GM03348 (cell line): ENCODE measurements at regions not wholly inside any gene's neighbourhood (a gene's known extent, or its start where the extent isn't known, plus 50 kb on each side); places are given as distances from the start of the nearest gene placed in this dataset.
"Not testable (repeated sequence)": the region's sequence is repeated elsewhere in the genome, so short reads cannot be mapped to it uniquely, and the experiment has no call there.

Source experiments
- DNase-seq: peaks from one replicate; pipeline ENCODE4 v3.0.0; 2012; ENCODE audit warnings: low spot score

GRCh38 chr6:4351520-4352321, 216.3 kb upstream of the ECI2 start:
- DNase-seq, result peak; percentile 90

- no peak for DNase-seq
Observed at GRCh38 chr6:4350567-4351519, 215.5 kb upstream of the ECI2 start.

- no peak for DNase-seq
Observed at GRCh38 chr6:4349931-4350330, 214.6 kb upstream of the ECI2 start.

- no peak for DNase-seq
Observed at GRCh38 chr6:4349323-4349722, 213.9 kb upstream of the ECI2 start.

GRCh38 chr6:4348462-4349112, 213.2 kb upstream of the ECI2 start:
- DNase-seq, result no peak

GRCh38 chr6:4347877-4348276, 212.5 kb upstream of the ECI2 start:
- no peak for DNase-seq

- peak; percentile 39 for DNase-seq
Observed at GRCh38 chr6:4346659-4347333, 211.4 kb upstream of the ECI2 start.

- no peak for DNase-seq
Observed at GRCh38 chr6:4345543-4345942, 210.2 kb upstream of the ECI2 start.

GRCh38 chr6:4344317-4344899, 209.0 kb upstream of the ECI2 start:
- no peak for DNase-seq

GRCh38 chr6:4342407-4343137, 207.2 kb upstream of the ECI2 start:
- no peak for DNase-seq

GRCh38 chr6:4341078-4341797, 205.9 kb upstream of the ECI2 start:
- DNase-seq, result no peak

- DNase-seq, result no peak
Observed at GRCh38 chr6:4340544-4340943, 205.2 kb upstream of the ECI2 start.

- no peak for DNase-seq
Observed at GRCh38 chr6:4338884-4339283, 203.5 kb upstream of the ECI2 start.

- DNase-seq, result no peak
Observed at GRCh38 chr6:4336778-4337442, 201.5 kb upstream of the ECI2 start.

- no peak for DNase-seq
Observed at GRCh38 chr6:4336084-4336483, 200.7 kb upstream of the ECI2 start.

- not testable (repeated sequence) for DNase-seq
Observed at GRCh38 chr6:4334158-4334740, 198.9 kb upstream of the ECI2 start.

- no peak for DNase-seq
Observed at GRCh38 chr6:4327841-4328240, 192.5 kb upstream of the ECI2 start.

GRCh38 chr6:4324746-4325145, 189.4 kb upstream of the ECI2 start:
- no peak for DNase-seq

GRCh38 chr6:4323322-4323721, 187.9 kb upstream of the ECI2 start:
- DNase-seq, result no peak
